Activated naive CD4-positive, alpha-beta T cell treated with Interleukin-2 at 50 U/mL for 16 hours (primary cell): ENCODE measurements at regions not wholly inside any gene's neighbourhood (a gene's known extent, or its start where the extent isn't known, plus 50 kb on each side); places are given as distances from the start of the nearest gene placed in this dataset.
"Not testable (repeated sequence)": the region's sequence is repeated elsewhere in the genome, so short reads cannot be mapped to it uniquely, and the experiment has no call there.

ENCODE experiments used
- DNase-seq: peaks from one replicate; pipeline ENCODE4 v3.0.0-alpha.2; 2020

DNA sequence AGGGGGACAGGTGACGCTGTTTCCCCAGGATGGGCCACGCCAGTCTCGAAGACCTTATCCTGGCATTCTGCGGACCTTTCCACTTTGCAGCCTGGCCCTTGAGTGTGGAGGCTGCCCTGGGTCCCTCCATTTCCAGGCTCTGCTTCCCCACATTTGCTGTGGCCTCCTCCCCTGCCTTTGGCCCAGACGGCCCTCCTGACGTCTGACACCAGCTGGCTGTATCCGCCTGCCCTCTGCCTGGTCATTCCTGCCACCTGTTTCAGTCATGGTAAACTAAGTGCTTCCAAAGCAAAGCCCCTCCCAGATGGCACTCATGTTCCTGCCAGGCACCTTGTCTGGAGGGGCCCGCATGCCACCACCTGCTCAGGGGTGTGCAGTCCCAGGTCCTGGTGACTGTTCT lies 95.1 kb downstream of the ASB1 start:
- no peak for DNase-seq

DNA sequence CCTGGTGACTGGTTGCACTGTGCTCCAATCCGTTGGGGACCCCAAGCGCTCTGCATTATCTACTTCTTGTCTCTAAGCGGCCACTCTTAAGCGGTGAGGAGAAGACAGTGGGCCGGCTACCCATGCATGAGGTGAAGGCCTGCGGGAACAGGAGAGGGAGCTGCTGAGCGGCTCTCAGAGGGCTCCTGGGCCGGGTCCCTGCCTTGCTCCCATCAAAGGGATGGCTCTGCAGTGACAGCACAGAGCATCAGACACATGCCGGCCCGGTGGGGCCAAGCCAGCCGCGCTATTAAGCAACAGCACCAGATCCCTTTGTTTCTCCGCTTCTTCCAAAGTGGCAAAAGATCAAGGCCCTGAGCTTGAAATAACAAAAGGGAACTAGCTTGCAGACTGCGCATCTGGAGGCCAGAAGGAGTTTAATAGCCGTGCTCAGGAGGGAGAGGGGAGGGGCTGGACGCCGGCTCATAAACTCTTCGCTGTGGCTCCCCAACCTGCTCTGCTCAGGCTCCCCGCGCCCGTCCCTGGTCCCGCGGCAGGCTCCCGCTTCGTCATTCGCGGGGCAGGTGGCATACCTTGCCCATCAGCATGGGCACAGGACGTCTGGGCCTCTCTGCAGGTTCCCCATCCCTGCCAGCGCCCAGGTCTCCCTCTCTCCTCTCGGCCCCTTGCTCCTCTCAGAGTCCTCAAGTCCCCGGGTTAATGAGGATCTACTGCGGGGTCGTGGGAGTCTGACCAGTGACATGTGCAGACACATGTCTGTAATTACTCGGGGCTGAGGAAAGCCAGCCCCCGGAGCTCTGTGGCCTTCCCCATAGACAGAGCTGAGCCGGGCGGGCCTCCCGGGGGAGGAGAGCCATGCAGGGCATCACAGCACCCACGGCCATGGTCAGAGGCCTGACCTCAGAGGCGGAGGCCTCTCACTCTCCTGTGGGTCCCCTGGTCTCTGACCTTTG lies 96.7 kb downstream of the ASB1 start:
- DNase-seq, result no peak

DNA sequence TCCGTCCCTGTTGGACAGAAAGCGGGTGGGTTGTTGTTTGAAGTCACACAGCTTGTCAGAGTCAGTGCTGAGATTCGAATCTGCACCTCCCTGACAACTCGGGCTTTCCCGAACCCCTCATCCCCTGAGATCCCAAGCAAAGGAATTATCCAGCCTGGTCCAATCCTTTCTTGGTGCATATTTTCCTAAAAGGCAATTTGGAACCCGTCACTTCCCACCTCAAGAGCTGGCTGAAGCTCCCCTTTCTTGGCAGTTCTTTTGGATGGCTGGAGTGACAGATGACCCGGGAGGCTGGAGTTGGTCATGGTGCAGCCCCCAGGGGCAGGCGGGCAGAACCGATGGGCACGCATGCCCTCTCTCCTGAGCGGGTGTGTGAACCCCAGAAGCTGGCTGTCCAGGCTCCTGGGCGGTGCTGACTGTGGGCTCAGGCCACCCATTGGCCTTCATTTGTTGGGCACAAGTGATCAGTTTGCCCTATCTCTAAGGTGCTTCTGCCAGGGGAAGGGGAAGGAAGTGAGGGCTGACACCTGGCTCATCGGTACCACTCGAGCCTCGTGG lies 97.8 kb downstream of the ASB1 start:
- no peak for DNase-seq

- no peak for DNase-seq
Measured at GRCh38 chr2:238525990-238526389, 99.3 kb downstream of the ASB1 start.

DNA sequence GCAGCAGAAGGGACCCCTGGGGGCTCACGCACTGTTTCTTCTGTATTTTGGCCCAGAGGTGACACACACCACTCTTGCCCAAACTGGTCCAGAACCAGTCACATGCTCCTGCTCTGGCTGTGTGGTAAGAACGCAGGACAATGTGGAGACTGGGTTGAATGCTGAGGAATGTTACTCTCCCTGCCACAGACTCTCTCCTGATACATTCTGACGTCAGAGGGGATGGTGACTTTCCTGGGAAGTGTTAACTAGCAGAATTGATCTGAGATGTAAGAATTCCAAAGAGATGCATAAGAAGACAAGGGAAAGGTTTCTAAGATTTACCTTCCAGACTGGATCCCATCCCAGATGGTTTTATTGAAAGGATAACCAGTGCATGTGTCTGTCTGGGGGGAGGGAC lies 100.8 kb downstream of the ASB1 start:
- no peak for DNase-seq

DNA sequence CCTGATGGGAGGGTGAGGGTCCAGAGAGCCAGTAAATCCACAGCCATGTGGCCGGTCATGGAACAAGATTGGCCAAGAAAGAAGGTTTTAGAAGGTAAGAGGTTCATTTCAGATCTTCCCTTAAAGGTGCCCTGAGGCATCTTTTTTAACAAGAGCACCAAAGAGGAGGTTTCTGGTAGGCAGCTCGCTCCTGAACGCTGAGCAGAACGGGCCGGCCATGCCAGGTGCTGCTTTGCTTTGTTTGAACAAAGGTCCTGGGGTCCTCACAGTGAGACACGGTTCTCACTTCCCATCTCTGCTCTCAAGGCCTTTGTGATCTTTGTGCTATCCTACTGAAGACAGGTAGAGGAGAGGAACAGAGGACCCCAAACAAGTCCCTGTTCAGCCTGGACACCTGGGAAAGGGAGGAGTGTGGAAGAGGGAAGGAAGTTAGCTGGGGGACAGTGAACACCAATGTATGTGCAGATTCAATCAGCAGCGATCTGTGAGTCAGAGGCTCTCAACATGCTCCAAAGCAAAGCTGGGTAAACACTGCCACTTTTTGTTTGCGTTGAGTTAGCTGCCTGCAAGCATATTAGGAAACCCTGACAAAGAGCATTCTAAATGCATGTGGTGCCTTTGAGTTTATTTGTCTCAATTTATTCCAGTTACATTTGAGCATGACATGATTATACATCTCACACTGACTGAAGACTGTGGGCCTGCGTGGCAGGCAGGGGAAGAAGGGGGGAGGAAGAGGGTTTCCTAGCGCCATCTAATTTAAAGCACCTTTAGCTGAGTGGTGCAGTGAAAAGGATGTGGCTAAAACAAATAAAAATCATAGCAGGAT lies 102.4 kb downstream of the ASB1 start:
- no peak for DNase-seq

DNA sequence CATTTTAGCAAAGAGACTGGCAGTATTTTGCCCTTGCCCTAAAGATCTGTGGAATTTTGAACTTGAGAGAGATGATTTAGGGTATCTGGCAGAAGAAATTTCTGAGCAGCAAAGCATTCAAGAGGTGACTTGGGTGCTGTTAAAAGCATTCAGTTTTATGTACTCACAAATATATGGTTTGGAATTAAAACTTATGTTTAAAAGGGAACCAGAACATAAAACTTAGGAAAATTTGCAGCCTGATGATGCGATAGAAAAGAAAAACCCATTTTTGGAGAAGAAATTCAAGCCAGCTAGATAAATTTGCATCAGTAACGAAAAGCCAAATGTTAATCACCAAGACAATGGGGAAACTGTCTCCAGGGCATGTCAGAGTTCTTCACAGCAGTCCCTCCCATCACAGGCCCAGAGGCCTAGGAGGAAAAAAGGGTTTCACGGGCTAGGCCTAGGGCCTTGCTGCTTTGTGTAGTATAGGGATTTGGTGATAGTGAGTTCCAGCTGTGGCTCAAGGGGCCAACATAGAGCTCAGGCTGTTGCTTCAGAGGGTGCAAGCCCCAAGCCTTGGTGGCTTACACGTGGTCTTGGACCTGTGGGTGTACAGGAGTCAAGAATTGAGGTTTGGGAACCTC lies 104.4 kb downstream of the ASB1 start:
- not testable (repeated sequence) for DNase-seq

DNA sequence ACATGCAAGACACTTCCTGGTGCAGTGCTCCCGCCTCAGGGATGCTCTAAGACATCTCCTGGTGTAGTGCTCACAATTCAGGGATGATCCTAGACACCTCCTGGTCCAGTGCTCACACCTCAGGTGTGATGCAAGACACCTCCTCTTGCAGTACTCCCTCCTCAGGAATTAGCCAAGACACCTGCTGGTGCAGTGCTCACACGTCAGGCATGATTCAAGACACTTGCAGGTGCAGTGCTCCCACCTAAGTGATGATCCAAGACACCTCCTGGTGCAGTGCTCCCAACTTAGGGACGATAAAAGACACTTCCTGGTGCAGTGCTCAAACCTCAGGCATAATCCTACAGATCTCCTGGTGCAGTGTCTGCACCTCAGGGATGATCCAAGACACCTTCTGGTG lies 117.0 kb downstream of the ASB1 start:
- DNase-seq, result not testable (repeated sequence)

GRCh38 chr2:238548902-238549462 lies 122.3 kb downstream of the ASB1 start:
- DNase-seq, result no peak

DNA sequence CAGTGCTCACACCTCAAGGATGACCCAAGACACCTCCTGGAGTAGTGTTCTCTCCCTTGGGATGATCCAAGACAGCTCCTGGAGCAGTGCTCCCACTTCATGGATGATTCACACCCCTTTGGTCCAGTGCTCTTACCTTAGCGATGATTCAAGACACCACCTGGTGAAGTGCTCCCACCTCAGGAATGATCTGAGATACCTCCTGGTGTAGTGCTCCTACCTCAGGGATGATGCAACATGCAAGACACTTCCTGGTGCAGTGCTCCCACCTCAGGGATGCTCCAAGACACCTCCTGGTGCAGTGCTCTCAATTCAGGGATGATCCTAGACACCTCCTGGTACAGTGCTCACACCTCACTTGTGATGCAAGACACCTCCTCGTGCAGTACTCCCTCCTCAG lies 123.1 kb downstream of the ASB1 start:
- no peak for DNase-seq

GRCh38 chr2:238551091-238551490 lies 124.4 kb downstream of the ASB1 start:
- DNase-seq, result no peak

DNA sequence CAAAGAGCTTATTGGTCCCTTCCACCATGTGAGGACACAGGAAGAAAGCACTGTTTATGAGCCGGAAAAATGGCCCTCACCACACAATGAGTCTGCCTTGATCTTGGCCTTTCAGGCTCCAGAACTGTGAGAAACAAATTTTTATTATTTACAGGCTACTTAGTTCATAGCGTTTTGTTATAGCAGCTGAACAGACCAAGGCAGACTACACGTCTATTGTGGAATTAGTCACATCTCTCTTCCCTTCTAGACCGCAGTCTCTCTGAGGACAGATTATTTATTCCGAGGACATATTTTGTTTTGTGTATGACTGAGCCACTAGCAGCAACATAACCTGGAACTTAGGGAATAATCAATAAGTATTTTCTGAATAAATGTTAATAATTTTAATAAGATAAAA lies 125.5 kb downstream of the ASB1 start:
- no peak for DNase-seq

GRCh38 chr2:238553159-238553558 lies 126.4 kb downstream of the ASB1 start:
- DNase-seq, result no peak

- no peak for DNase-seq
Measured at GRCh38 chr2:238554468-238555315, 128.0 kb downstream of the ASB1 start.

DNA sequence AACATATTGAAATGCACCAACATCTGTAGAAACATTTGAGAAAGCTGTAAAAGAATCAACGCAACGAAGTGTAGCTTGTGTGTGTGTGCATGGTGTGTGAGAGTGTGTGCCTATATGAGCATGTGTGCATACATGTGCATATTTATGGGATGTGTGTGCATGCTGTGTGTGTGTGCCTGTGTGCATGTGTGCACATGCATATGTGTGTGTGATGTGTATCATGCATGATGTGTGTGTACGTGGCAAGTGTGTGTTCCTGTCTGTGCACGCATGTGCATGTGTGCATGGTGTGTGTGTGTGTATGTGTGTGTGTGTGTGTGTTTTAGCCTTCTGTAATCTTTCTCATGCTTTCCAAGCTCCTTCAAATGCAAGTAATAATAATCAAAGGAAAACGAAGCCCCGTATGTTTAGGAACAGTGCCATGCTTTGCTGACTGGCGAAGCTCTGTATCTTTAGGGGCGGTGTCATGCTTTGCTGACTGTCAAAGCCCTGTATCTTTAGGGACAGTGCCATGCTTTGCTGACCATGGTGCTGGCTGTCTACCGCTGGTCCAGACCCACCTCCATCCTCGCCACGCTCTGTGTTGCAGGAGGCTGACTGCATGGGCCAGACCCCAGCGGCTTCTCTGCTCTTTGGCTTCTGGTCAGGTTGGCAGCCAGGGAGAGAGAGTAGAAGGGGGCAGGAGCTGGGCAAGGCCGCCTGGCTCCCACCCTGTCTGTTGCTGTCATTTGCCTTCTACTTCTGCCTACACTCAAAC lies 129.2 kb downstream of the ASB1 start:
- DNase-seq, result no peak

DNA sequence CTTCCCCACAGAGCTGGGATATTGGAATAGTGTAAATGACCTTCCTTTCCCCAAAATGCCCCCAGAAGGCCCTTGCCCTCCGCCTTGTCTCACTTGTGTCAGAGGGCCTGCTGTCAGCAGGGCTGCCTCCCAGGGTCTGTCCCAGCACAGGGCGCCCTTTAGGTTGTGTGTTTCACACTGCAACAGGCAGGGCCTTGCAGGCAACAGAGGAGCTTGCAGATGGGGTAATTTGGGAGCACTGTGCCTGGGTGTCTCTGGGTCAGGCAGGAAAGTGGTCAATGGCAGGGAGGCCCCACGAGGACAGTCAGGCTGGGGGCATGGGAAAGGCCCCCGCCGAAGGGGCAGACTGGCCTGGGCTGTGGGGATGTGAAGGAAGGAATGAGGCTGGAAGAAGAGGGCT lies 130.7 kb downstream of the ASB1 start:
- DNase-seq, result no peak

DNA sequence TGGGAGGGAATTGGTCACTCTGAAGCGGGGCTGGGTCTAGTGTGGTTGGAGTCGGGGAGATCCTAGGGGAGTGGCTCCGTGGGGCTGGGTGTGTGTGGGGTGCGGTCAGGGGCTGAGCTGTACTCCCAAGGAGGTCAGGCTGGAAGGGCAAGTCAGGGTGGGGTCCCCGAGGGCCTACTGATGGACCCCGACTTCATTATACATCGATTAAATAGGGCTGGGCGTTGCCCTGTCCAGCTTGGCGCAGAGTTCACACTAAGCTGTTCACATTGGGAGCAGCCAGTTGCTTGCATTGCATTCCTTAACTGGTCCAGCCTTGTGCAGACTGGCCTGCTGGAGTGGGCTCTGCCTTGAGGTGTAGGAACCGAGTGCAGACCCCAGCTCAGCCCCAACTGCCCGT lies 131.2 kb downstream of the ASB1 start:
- DNase-seq, result no peak

GRCh38 chr2:238558456-238559099 lies 131.9 kb downstream of the ASB1 start:
- DNase-seq, result no peak

DNA sequence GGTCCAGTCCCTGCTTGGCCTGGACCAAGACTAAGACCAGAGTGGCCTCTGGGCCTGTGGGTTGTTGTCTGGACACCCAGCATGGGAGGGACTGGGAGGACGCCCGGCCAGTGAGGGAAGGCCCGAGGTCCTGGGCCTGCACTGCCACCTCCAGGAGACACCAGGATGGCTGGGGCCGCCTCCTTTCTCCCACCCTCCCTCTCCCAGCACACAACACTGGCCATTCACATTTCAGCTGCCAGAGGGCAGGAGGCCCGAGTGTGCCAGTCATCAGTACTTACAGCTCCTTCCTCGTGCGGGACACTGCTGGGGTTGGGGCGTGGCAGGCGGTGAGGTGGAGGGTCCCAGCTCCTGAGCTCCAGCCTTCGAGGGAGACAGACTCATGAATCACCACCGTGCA lies 133.5 kb downstream of the ASB1 start:
- no peak for DNase-seq

DNA sequence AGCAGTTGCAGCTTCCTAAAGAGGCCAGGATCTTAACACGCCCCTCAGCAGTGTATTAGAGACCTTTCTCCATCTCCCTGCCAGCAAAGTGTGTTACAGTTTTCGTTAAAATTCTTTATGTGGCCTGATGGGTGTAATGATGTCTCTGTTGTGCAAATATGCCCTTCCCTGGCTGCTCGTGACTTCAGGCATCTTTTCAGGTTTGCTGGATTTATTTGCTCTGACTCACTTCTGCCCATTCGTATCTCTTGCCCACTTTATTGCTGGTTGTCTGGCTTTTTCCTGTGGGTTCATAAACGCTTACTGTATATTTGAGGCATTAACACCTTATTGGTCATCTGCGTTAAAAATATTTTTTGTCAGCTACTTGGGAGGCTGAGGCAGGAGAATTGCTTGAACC lies 134.5 kb downstream of the ASB1 start:
- no peak for DNase-seq

- no peak for DNase-seq
Measured at GRCh38 chr2:238562446-238562845, 135.7 kb downstream of the ASB1 start.
